ENCODE measurements at regions not wholly inside any gene's neighbourhood (a gene's known extent, or its start where the extent isn't known, plus 50 kb on each side); places are given as distances from the start of the nearest gene placed in this dataset.

DNA sequence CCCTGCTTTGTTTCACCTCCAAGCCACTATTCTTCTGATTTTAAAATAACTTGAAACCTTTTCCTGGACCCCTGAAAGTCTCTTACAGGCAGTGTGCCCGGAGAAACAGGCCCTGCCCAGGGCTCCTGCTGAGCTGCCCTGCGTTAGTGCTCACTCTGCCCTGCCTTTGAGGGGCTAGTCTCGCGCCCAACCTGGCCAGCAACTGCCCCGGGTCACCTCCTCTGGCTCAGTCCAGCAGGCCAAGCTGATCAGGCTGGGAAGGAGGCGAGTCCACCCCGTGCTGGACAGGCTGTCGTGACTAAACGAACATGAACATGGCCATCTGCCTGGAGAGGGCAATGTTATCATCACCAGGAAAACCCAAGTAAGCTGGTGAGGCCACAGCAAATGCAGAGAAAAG is 245.4 kb downstream of the ANKRD60 start:
- TF ChIP-seq, protein P1, sequence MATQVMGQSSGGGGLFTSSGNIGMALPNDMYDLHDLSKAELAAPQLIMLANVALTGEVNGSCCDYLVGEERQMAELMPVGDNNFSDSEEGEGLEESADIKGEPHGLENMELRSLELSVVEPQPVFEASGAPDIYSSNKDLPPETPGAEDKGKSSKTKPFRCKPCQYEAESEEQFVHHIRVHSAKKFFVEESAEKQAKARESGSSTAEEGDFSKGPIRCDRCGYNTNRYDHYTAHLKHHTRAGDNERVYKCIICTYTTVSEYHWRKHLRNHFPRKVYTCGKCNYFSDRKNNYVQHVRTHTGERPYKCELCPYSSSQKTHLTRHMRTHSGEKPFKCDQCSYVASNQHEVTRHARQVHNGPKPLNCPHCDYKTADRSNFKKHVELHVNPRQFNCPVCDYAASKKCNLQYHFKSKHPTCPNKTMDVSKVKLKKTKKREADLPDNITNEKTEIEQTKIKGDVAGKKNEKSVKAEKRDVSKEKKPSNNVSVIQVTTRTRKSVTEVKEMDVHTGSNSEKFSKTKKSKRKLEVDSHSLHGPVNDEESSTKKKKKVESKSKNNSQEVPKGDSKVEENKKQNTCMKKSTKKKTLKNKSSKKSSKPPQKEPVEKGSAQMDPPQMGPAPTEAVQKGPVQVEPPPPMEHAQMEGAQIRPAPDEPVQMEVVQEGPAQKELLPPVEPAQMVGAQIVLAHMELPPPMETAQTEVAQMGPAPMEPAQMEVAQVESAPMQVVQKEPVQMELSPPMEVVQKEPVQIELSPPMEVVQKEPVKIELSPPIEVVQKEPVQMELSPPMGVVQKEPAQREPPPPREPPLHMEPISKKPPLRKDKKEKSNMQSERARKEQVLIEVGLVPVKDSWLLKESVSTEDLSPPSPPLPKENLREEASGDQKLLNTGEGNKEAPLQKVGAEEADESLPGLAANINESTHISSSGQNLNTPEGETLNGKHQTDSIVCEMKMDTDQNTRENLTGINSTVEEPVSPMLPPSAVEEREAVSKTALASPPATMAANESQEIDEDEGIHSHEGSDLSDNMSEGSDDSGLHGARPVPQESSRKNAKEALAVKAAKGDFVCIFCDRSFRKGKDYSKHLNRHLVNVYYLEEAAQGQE (IDR thresholded peaks at IDR 0.05; ENCODE audit: insufficient read depth in 1 of 2, low read depth in 2 of 2, low read length in 2 of 2), result no peak
- no peak for TF ChIP-seq TAF1 (IDR thresholded peaks at IDR 0.05; ENCODE audit: borderline replicate concordance, insufficient read depth, low read length)
- TF ChIP-seq SIN3A (IDR thresholded peaks at IDR 0.05; ENCODE audit: borderline replicate concordance, insufficient read depth, low read length), result no peak
- no peak for TF ChIP-seq POLR2AphosphoS5 (IDR thresholded peaks at IDR 0.05; ENCODE audit: low read depth, low read length)
- no peak for TF ChIP-seq FOXP2 (optimal IDR thresholded peaks at IDR 0.05; ENCODE audit: borderline replicate concordance, extremely low read depth, extremely low read length, insufficient read depth)

DNA sequence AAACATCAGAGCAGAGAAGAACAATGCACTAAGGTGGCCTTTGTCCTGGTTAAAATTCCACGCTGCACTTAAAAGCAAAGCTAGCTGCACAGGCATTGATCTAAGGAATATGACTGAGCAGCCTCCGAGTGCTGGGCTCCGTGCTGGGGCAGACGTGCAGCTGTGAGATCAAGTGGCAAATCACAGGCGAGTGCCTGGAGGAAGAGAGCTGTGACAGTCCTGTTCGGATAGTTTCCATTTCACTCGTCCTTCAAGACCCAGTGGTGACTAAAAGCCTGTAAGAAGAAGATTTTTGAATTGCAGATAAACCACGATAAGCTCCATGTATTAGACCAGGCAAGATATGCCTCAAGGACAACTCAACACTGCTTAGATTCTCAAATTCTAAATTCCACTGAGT is 247.9 kb downstream of the ANKRD60 start:
- TF ChIP-seq TAF1 (IDR thresholded peaks at IDR 0.05; ENCODE audit: borderline replicate concordance, insufficient read depth, low read length), result no peak
- TF ChIP-seq POLR2AphosphoS5 (IDR thresholded peaks at IDR 0.05; ENCODE audit: low read depth, low read length), result no peak
- no peak for TF ChIP-seq FOXP2 (optimal IDR thresholded peaks at IDR 0.05; ENCODE audit: borderline replicate concordance, extremely low read depth, extremely low read length, insufficient read depth)
- no peak for TF ChIP-seq SIN3A (IDR thresholded peaks at IDR 0.05; ENCODE audit: borderline replicate concordance, insufficient read depth, low read length)
- TF ChIP-seq, protein P1 (IDR thresholded peaks at IDR 0.05; ENCODE audit: insufficient read depth in 1 of 2, low read depth in 2 of 2, low read length in 2 of 2), result no peak

DNA sequence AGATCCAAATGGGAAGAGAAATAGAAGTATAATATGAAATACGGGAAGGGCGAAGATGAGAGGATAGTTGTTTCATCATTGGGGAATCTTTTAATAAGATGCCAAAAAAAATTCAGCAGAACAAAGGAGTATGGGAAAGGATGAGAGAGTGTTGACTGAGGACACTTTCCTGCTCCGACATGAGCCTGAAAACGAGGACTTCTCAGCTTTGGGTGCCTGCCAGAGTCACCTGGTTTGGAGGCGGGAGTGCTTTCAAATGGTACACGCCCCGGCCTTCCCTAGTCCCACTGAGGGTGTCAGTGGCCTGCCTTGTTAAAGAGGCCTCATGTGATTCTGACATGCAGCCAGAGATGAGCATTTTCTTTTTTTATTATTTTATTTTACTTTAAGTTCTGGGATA is 250.9 kb downstream of the ANKRD60 start:
- TF ChIP-seq TAF1 (IDR thresholded peaks at IDR 0.05; ENCODE audit: borderline replicate concordance, insufficient read depth, low read length), result no peak
- TF ChIP-seq POLR2AphosphoS5 (IDR thresholded peaks at IDR 0.05; ENCODE audit: low read depth, low read length), result no peak
- no peak for TF ChIP-seq SIN3A (IDR thresholded peaks at IDR 0.05; ENCODE audit: borderline replicate concordance, insufficient read depth, low read length)
- no peak for TF ChIP-seq FOXP2 (optimal IDR thresholded peaks at IDR 0.05; ENCODE audit: borderline replicate concordance, extremely low read depth, extremely low read length, insufficient read depth)
- TF ChIP-seq, protein P1 (IDR thresholded peaks at IDR 0.05; ENCODE audit: insufficient read depth in 1 of 2, low read depth in 2 of 2, low read length in 2 of 2), result no peak

DNA sequence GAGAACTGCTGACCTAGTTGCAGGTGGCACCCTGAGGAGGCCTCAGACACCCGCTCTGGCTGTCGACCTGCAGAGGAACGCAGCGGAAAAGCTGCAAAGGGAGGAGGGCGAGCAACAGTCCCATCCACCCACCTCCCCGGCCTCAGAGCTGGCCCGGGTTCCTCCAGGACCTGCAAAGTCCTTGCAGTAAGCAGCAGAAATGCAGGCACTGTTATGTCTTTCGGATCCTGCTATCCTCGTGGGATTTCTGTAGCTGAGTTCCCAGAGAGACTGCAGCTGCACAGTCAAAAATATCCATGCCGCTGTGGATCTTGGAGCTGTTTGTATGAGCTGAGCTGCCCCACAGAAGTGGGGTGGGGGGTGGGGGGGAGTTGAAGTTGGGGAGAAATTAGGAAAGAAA is 251.3 kb downstream of the ANKRD60 start:
- TF ChIP-seq, protein P1 (IDR thresholded peaks at IDR 0.05; ENCODE audit: insufficient read depth in 1 of 2, low read depth in 2 of 2, low read length in 2 of 2), result no peak
- TF ChIP-seq SIN3A (IDR thresholded peaks at IDR 0.05; ENCODE audit: borderline replicate concordance, insufficient read depth, low read length), result no peak
- TF ChIP-seq TAF1 (IDR thresholded peaks at IDR 0.05; ENCODE audit: borderline replicate concordance, insufficient read depth, low read length), result no peak
- TF ChIP-seq POLR2AphosphoS5 (IDR thresholded peaks at IDR 0.05; ENCODE audit: low read depth, low read length), result no peak
- no peak for TF ChIP-seq FOXP2 (optimal IDR thresholded peaks at IDR 0.05; ENCODE audit: borderline replicate concordance, extremely low read depth, extremely low read length, insufficient read depth)

DNA sequence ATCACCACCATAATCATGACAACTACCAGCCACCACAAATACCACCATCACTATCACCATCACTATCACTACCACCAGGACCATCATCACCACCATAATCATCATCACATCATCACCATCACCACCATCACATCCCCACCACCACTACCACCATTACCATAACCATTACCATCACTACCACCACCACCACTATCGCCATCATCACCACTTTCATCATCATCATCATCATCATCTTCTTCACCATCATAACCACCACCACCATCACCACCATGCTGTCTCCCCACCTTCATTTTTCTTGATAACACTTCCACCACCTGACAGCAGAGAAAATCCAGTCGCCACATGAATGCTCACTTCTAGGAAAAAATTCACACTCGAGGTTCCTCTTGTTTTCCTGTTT is 253.6 kb downstream of the ANKRD60 start:
- no peak for TF ChIP-seq SIN3A (IDR thresholded peaks at IDR 0.05; ENCODE audit: borderline replicate concordance, insufficient read depth, low read length)
- TF ChIP-seq, protein P1 (IDR thresholded peaks at IDR 0.05; ENCODE audit: insufficient read depth in 1 of 2, low read depth in 2 of 2, low read length in 2 of 2), result no peak
- no peak for TF ChIP-seq POLR2AphosphoS5 (IDR thresholded peaks at IDR 0.05; ENCODE audit: low read depth, low read length)
- TF ChIP-seq TAF1 (IDR thresholded peaks at IDR 0.05; ENCODE audit: borderline replicate concordance, insufficient read depth, low read length), result no peak
- no peak for TF ChIP-seq FOXP2 (optimal IDR thresholded peaks at IDR 0.05; ENCODE audit: borderline replicate concordance, extremely low read depth, extremely low read length, insufficient read depth)
